WI38 (cell line): ENCODE measurements at regions not wholly inside any gene's neighbourhood (a gene's known extent, or its start where the extent isn't known, plus 50 kb on each side); places are given as distances from the start of the nearest gene placed in this dataset.

Experiments
- H3K4me3 ChIP-seq: 2 replicates; pipeline ENCODE4 v1.5.1; 2011; ENCODE audit warnings: low read depth, mild to moderate bottlenecking, control low read depth, low read length
- TF ChIP-seq, protein P1 (sequence below): IDR thresholded peaks from 2 replicates; pipeline ENCODE4 v1.5.1; 2012; ENCODE audit warnings: low read depth, mild to moderate bottlenecking, control low read depth, low read length

DNA sequence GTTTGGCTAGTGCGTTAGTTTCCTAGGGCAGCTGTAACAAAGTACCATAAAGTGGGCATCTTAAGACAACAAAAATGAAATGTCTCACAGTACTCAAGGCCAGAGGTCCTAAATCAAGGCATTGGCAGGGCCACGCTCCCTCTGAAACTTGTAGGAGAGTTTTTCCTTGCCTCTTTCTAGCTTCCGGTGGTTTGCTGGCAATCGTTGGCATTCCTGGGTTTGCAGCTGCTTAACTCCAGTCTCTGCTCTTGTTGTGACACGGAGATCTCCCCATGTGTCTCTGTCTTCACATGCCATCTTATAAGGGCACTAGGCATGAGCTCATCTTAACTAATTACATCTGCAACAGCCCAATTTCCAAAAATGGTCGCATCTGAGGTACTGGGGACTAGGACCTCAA is 362.0 kb upstream of the BOD1L1 start:
- TF ChIP-seq, protein P1, sequence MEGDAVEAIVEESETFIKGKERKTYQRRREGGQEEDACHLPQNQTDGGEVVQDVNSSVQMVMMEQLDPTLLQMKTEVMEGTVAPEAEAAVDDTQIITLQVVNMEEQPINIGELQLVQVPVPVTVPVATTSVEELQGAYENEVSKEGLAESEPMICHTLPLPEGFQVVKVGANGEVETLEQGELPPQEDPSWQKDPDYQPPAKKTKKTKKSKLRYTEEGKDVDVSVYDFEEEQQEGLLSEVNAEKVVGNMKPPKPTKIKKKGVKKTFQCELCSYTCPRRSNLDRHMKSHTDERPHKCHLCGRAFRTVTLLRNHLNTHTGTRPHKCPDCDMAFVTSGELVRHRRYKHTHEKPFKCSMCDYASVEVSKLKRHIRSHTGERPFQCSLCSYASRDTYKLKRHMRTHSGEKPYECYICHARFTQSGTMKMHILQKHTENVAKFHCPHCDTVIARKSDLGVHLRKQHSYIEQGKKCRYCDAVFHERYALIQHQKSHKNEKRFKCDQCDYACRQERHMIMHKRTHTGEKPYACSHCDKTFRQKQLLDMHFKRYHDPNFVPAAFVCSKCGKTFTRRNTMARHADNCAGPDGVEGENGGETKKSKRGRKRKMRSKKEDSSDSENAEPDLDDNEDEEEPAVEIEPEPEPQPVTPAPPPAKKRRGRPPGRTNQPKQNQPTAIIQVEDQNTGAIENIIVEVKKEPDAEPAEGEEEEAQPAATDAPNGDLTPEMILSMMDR = no peak
- no peak overlapping the region for H3K4me3 ChIP-seq

DNA sequence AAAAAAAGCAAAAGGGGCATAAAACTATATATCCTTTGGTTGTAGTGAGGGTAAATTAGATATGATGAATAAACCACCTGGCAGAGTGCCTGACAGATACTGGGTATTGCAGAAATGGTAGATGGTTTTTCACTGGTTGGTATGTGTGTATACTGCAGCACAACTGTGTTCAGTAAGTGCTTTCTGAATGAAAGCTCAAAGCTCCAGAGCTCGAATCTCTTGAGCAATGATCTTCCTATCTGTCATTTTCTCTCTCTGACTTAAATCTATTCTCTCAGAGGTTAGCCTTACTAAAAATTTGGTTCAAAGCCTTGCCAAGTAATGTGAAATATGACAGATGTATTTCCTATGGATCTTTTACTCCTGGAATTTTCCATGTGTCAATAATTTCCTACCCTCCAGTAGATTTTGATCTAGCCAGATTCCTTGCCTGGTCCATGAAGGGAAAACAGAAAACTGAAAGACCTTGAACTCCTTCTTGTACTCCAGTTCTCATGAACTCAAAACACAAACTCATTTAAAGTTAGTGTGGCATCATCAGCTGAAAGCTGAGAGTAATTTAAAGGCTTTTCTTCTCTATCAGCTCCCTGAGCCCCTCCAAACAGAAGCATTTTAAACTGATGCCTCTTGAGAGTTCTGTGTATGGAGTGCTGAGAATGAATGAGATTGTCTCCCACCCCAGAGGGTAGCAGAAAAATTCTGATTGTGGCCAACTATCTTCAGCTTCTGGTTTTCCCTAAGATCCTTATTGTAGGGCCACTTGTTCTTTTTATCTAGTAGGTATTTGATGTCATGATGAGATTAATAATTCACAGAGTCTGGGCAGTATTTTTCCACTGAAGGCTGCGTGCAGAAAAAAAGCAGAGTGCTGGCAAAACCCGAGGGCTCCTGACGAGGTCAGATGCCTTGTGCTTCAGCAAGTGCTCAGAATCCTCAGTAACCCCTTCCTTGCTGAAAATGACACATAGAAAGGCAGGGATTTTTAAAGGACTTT is 363.4 kb upstream of the BOD1L1 start:
- TF ChIP-seq, protein P1 = no peak
- no peak overlapping the region for H3K4me3 ChIP-seq

DNA sequence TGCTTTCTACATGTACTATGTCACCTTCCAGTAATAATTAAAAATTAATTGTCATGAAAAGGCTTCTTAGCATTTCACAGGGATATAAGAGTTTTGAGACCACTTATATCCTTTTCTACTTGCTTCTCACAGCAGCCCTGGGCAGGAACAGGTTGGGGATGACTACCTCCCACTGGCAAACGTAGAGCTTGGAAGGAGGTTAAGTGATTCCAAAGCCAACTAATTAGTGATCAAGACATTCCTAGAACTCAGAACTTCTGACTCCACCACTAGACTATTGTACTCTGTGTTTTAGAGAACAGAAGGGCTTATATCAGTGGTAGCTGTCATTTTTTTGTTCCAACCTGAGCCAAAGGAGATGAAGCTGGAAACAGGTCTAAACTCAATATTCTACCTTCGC is 364.5 kb upstream of the BOD1L1 start:
- TF ChIP-seq, protein P1 = no peak
- H3K4me3 ChIP-seq = no peak overlapping the region

DNA sequence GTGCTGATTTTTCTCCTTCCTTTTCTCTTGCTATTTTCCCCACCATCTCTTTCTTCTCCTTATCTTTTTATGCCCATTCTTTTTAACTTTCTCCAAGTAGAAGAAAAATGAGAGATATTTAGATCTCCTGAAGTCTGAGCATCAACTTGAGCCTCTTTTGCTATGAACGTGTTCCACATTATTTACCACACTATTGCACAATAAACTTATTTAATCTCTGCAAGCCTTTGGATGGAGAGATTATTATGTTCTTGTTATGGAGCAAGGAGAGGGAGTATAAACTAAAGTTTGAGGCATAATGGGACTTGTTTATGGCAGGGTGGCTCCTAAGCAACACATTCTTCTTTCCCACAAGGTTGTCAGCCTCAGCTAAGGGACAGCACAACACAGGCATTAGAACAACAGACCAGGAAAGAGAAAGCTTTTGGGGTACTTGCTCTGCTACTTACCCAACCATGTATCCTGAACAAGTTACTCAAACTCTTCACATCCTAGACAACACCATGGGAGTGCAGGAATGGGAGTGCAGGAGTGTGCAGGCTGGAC is 365.5 kb upstream of the BOD1L1 start:
- H3K4me3 ChIP-seq = no peak overlapping the region
- TF ChIP-seq, protein P1 = no peak

GRCh38 chr4:13994016-13994415 is 366.5 kb upstream of the BOD1L1 start:
- no peak overlapping the region for H3K4me3 ChIP-seq

DNA sequence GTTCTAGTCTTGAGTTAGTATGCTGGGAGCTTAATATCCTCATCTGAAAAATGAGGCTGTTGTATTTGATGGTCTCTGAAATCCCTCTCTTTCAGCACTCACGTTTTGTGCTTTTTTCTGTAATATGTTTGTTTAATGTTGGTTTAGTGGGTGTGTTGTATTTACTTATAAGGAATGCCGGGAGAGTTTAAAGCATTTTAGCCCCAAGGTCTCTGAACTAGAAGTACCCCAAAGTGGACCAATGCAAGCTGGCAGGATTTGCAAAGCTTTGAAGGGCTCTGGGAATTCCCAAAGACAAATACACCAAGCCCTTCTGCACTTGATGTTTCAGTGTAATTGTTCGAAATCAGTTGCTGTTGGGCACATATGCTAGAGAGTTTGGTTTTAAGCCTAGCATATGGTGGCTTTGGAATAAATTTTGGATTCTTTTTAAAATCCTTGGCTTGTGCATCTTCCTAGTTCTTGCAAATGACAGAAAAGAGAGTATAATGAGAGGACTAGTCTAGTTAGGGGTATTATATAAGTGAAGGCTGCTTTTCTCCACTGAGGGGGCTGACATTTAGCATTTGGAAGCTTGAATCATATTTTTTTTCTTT is 371.4 kb upstream of the BOD1L1 start:
- H3K4me3 ChIP-seq = no peak overlapping the region
- TF ChIP-seq, protein P1 = no peak

More at GRCh38 chr4:13994016-13994415, 366.5 kb upstream of the BOD1L1 start:
- TF ChIP-seq, protein P1 = no peak
